Esophagus (tissue), 2 donors: ENCODE measurements at regions not wholly inside any gene's neighbourhood (a gene's known extent, or its start where the extent isn't known, plus 50 kb on each side); places are given as distances from the start of the nearest gene placed in this dataset.

Source experiments
- H3K27ac ChIP-seq, 2 donors: one replicate each; pipeline ENCODE4 v1.5.1; 2013; ENCODE audit warnings: low read depth in 2 of 2, mild to moderate bottlenecking in 2 of 2, inconsistent platforms in 1 of 2, low read length in 1 of 2, moderate library complexity in 1 of 2
- H3K27me3 ChIP-seq, 2 donors: one replicate each; pipeline ENCODE4 v1.6.1; 2013; ENCODE audit warnings: low read length in 2 of 2, control low read depth in 1 of 2, mild to moderate bottlenecking in 1 of 2; ENCODE audit not compliant: insufficient read depth in 2 of 2, control insufficient read depth in 1 of 2
- H3K36me3 ChIP-seq, 2 donors: one replicate each; pipeline ENCODE4 v1.6.1; 2013; ENCODE audit warnings: low read length in 1 of 2; ENCODE audit not compliant: control insufficient read depth in 2 of 2, insufficient read depth in 2 of 2
- H3K4me1 ChIP-seq, 2 donors: one replicate each; pipeline ENCODE4 v1.6.1; 2013; ENCODE audit warnings: low read length in 1 of 2; ENCODE audit not compliant: control insufficient read depth in 2 of 2, insufficient read depth in 2 of 2
- H3K4me3 ChIP-seq, 2 donors: one replicate each; pipeline ENCODE4 v1.5.1; 2013; ENCODE audit warnings: low read length in 2 of 2, mild to moderate bottlenecking in 2 of 2, low read depth in 1 of 2, moderate library complexity in 1 of 2
- H3K9me3 ChIP-seq, 2 donors: one replicate each; pipeline ENCODE4 v1.6.1; 2013; ENCODE audit warnings: mild to moderate bottlenecking in 2 of 2, low read depth in 1 of 2, low read length in 1 of 2, moderate library complexity in 1 of 2; ENCODE audit not compliant: control insufficient read depth in 2 of 2, insufficient read depth in 1 of 2
- WGBS, 2 donors: extraction: QIAGEN DNeasy Blood & Tissue Kit; methylation state at CpG; one replicate each; pipeline ENCODE4 v1.1.7; 2013; 5-methylcytosine and 5-hydroxymethylcytosine counted together
- donor health status: healthy with polysubstance abuse.
- donor health status: Bipolar disorder and iron deficiency.

DNA sequence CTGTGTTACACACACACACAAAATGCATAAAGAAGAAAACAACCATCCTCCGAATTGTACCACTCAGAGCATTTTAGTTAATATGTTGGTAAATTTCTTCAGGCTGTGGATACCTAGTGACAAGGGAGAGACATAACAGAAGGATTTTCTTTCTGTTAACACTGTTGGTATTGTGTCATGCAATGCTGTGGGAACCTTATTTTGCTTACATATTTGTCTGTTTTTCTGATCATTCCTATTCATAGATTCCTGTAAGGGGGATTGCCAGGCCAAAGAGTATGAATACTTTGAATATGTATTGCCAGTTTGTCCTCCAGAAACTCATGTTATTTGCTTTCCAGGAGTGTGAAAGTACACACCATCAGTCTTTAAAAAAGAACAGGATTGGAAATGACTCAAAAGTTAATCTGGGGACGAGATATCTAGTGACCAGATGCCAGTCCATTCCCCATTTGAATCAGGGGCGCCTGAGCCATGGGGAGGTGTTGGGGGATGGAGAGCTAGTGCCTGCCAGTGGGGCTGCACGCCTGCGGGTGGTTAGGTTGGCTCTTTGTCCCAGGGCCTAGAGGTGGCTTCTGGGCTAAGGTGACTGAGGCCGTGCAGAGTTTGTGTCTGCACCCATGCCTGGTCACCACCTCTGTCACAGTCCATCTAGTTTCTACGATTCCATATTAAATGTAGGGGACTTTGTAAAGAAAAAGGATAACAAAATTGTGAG is 142.0 kb downstream of the PTPN20 start:
- H3K27me3 ChIP-seq = no peaks in the 10 kb centered on the region
- H3K27ac ChIP-seq = no peak overlapping the region
- WGBS, 2 donors = 83 to 90% methylated on average over 7 of the region's 7 CpGs
- no peaks in the 10 kb centered on the region for H3K9me3 ChIP-seq
- H3K4me1 ChIP-seq = no peaks in the 10 kb centered on the region
- no peak overlapping the region for H3K4me3 ChIP-seq
- no peaks in the 10 kb centered on the region for H3K36me3 ChIP-seq

DNA sequence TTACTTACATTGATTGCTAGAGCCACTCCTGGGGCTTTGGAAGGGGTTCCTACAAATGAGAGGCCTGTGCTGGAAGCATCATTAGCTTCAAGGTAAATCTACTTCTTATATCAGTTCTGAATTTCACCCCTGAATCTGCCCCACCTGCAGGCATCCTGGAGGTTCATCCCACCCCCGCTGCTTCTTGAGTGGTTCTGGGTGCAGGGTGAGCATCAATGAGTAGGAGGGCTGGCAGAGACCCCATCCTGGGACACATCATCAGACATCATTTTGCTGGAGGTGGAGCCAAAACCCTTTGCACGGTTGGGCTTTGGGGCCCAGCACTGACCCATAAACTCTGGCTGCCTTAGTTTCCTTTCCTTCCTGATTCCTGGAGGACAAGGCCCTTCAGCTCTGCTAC is 143.7 kb downstream of the PTPN20 start:
- no peaks in the 10 kb centered on the region for H3K4me1 ChIP-seq
- no peaks in the 10 kb centered on the region for H3K36me3 ChIP-seq
- no peaks in the 10 kb centered on the region for H3K9me3 ChIP-seq
- H3K27ac ChIP-seq = no peak overlapping the region
- no peak overlapping the region for H3K4me3 ChIP-seq
- H3K27me3 ChIP-seq = no peaks in the 10 kb centered on the region
- 73 to 81% methylated on average over 2 of the region's 2 CpGs for WGBS, 2 donors

DNA sequence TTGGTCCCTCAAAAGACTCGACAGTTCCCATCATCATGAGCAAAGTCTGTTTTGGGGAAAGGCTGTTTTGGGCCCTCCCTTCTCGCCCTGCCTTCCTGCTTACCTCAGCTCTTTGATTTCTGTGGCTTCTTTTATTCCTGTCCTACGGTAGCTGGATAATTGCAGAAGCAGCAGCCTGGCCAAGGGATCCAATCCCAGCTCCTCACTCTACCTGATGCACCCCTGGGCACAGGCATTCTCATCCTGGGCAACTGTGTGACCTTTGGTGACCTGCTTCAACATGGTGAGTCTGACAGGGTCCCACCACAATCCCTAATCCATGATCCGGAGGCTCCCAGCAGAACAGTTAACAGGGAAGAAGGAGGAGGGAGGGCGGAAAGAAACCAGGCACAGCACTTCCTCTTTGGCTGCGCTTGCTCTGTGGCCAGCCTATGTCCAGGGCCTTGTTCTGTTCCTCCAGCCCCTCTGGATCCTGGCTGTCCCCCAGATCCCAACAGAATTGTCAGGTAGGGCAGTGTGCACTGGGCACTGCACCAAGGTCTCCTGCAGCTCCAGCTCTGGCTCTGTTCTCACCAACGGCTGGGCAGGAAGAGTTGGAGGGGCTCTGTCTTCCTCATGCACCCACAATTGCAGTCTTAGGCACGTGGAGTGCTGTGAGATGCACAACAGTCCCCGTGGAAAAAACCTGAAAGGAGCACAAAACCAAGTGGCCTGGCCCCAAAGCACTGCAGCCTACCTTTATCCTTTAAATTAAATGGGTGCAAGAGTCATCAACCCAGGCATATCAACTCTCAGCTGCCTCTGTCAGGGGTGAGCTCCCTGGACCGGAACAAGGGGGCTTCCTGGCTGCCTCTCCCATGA is 144.4 kb downstream of the PTPN20 start:
- H3K27me3 ChIP-seq = no peaks in the 10 kb centered on the region
- 73 to 76% methylated on average over 10 of the region's 10 CpGs for WGBS, 2 donors
- no peak overlapping the region for H3K4me3 ChIP-seq
- no peaks in the 10 kb centered on the region for H3K36me3 ChIP-seq
- H3K27ac ChIP-seq = no peak overlapping the region
- no peaks in the 10 kb centered on the region for H3K9me3 ChIP-seq
- H3K4me1 ChIP-seq = no peaks in the 10 kb centered on the region

DNA sequence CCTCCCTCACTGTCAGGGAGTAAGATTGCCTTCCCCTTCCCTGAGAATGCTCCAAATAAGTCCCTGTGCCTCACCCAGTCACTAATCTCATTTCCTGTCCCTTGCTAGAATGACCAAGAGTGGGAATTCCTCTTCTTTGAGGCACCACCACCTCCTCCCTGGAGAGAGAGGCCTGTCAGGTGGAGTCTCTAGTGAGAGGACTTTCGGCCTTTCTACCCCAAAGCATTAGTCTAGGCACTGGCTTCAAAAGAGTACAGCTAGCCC is 145.0 kb downstream of the PTPN20 start:
- no peaks in the 10 kb centered on the region for H3K27me3 ChIP-seq
- H3K27ac ChIP-seq = no peak overlapping the region
- no peaks in the 10 kb centered on the region for H3K9me3 ChIP-seq
- 87 to 91% methylated on average over 1 of the region's 1 CpG for WGBS, 2 donors
- H3K4me1 ChIP-seq = no peaks in the 10 kb centered on the region
- H3K4me3 ChIP-seq = no peak overlapping the region
- H3K36me3 ChIP-seq = no peaks in the 10 kb centered on the region

DNA sequence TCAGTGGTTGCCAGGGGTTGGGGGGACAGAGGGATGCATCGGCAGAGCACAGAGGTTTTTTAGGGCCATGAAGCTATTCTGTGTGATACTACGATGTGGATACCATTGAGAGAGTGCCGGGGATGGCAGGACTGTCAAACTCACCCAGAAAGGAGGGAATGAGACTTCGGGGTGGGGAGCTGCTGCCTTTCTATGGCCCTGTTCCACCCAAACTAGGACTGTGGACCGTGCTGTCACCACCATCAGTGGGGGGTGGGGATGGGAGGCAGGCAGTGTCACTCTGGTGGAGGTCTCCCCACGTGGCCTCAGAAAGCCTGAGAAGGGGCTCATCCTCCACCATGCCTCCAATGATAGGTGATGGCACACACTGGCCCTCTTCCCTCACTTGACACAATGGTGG is 146.2 kb downstream of the PTPN20 start:
- WGBS, 2 donors = 86 to 88% methylated on average over 6 of the region's 6 CpGs
- Histone ChIP-seq H3K9me3 (no peaks in the 10 kb centered on the region), H3K27me3 (no peaks in the 10 kb centered on the region), H3K4me3 (no peak overlapping the region), H3K27ac (no peak overlapping the region), H3K4me1 (no peaks in the 10 kb centered on the region), H3K36me3 (no peaks in the 10 kb centered on the region)

DNA sequence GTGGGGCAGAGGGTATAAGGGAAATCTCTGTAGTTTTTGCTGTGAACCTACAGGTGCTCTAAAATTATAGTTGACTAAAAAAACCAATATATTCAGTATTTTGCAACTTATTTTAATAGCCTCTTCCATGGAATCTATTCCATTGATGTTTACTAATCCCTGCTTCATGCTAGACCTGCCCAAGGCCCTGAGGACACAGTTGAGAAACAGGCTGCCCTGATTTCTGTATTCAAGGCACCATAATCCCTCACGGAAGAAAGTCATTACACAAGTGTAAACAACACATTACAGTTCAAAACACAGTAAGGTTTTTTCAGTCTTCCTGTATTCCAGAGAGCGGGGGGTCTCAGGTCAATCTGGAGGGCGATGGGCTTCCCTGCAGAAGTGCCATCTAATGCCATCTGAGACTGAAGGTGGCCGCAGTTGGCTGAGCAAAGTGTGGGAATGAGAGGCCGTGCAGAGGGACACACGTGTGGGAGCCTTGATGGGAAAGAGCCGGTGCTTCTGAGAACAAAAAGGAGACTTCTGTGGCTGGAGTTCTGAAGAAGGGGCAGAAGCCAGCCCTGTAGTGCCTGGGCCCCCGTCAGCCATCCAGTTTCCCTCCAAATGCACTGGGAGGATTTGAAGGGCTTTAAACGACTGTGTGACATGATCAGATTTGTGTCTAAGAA is 146.9 kb downstream of the PTPN20 start:
- Histone ChIP-seq H3K27me3 (no peaks in the 10 kb centered on the region), H3K4me3 (no peak overlapping the region), H3K27ac (no peak overlapping the region), H3K36me3 (no peaks in the 10 kb centered on the region), H3K4me1 (no peaks in the 10 kb centered on the region), H3K9me3 (no peaks in the 10 kb centered on the region)
- WGBS, 2 donors = 73 to 79% methylated on average over 9 of the region's 9 CpGs

DNA sequence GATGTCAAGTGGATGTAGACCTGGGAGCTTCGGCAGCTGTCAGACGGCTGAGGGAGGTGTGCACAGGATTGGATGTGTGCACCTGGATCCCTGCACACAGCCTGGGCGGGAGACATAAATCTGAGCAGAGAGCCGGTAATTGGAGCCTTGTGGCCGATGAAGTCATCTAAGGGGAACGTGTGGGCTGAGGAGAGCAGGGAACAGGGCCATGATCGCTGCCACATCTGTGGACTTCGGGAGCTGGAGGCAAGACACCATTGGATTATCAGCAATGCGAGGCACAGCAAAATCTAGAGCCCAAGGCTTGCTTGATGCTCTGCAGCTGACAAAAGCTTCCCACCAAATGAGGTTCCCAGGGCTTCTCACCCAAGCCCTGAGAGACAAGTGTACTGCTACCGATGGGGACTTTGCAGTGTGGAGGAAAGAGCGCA is 147.7 kb downstream of the PTPN20 start:
- Histone ChIP-seq H3K36me3 (no peaks in the 10 kb centered on the region), H3K27me3 (no peaks in the 10 kb centered on the region), H3K27ac (no peak overlapping the region), H3K9me3 (no peaks in the 10 kb centered on the region), H3K4me1 (no peaks in the 10 kb centered on the region), H3K4me3 (no peak overlapping the region)
- 84 to 88% methylated on average over 11 of the region's 11 CpGs for WGBS, 2 donors

DNA sequence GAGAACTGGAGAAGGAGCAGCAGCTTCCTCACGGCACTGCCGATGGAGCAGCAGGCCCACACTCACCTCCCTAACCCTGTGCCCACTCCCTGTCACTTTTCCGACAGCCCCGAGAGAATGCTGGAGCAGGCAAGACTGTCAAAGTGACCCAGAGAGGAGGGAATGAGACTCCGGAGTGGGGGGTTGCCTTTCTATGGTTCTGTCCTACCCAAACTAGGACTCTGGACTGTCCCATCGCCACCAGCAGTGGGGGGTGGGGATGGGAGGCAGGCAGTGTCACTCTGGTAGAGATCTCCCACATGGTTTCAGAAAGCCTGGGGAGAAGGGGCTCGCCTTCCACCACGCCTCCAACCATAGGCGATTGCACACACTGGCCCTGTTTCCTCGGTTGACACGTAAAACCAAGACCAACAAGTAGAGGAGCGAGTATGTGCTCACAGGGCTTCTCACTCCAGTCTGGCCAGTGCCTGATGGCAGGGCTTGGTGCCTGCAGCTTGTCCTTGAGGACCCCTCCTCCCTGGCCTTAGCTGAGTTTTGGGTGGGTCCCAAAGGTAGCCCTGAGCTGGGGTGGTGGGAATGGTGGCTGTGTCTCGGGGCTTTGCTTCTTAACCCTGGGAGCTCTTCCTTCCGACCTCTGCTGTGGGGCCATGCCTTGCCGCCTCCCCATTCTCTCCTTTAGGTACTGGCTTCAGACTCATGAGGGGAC is 148.5 kb downstream of the PTPN20 start:
- Histone ChIP-seq H3K36me3 (no peaks in the 10 kb centered on the region), H3K4me1 (no peaks in the 10 kb centered on the region), H3K27me3 (no peaks in the 10 kb centered on the region), H3K9me3 (no peaks in the 10 kb centered on the region), H3K27ac (no peak overlapping the region), H3K4me3 (no peak overlapping the region)
- WGBS, 2 donors = 91 to 92% methylated on average over 15 of the region's 15 CpGs

DNA sequence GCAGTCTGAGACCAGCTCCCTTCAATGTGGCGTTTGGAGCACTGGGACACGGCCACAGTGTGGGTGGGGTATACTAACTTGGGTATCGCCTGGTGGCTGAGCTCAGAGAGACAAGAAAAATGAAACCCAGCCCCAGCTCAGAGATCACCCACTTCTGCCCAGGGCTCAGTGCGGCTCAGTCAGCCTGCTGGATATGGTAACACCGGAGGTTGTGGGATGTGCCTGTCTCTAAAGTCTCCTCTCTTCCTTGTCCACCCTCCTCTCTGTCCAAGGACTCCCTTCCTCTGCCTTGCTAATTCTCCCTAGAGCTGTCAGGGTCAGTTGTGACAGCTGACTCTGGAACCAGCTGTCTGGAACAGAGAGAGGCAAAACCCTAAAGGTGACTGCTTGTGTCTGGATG is 149.1 kb downstream of the PTPN20 start:
- no peak overlapping the region for H3K4me3 ChIP-seq
- H3K36me3 ChIP-seq = no peaks in the 10 kb centered on the region
- H3K27ac ChIP-seq = no peak overlapping the region
- H3K27me3 ChIP-seq = no peaks in the 10 kb centered on the region
- no peaks in the 10 kb centered on the region for H3K4me1 ChIP-seq
- no peaks in the 10 kb centered on the region for H3K9me3 ChIP-seq
- 81 to 90% methylated on average over 5 of the region's 5 CpGs for WGBS, 2 donors
